A549 (cell line): ENCODE measurements at regions not wholly inside any gene's neighbourhood (a gene's known extent, or its start where the extent isn't known, plus 50 kb on each side); places are given as distances from the start of the nearest gene placed in this dataset.

Source experiments
- ATAC-seq, 2 experiments: fragments of 200-7000 bp in 1 of 2; fragments of >200 bp in 1 of 2; cut with Nextera tagmentation in 1 of 2; cut with Tn5 transposase in 1 of 2; 3 replicates each; pipeline versions ENCODE4 v1.8.0 to v1.9.1; 2018 to 2020; ENCODE audit warnings: mild to moderate bottlenecking in 1 of 2, moderate library complexity in 1 of 2
- CTCF ChIA-PET: fragments of 300-600 bp; sonication (Branson Sonifier 250); formaldehyde crosslinking; extraction: SDS; loops from one replicate; lab custom pipeline; 2021; ENCODE audit warnings: antibody characterized with exemption, inconsistent platforms; lab: Yijun Ruan, JAX
- POLR2A ChIA-PET: fragments of 350-600 bp; formaldehyde crosslinking; extraction: SDS; loops from one replicate; lab custom pipeline; 2021; ENCODE audit warnings: antibody characterized with exemption, inconsistent platforms; lab: Yijun Ruan, JAX
- DNase-seq, 2 experiments: peaks; one replicate each; pipeline versions ENCODE4 v3.0.0 to v3.0.0-alpha.2; 2011 to 2016; ENCODE audit warnings: low read depth in 1 of 2, low spot score in 1 of 2
- FAIRE-seq: peaks from 2 replicates; lab custom pipeline; 2011; peaks lifted over from hg19 to GRCh38; lab: Jason Lieb, UNC
- H3K27ac ChIP-seq, 2 experiments: fragments of >200 bp; sonication (Bioruptor Twin); formaldehyde crosslinking; 3 replicates each; pipeline ENCODE4 v1.5.1; 2016 to 2017
- H3K4me1 ChIP-seq: fragments of >200 bp; sonication (Bioruptor Twin); formaldehyde crosslinking; 3 replicates; pipeline ENCODE4 v1.6.1; 2016
- H3K4me2 ChIP-seq: fragments of >200 bp; sonication (Bioruptor Twin); formaldehyde crosslinking; 3 replicates; pipeline ENCODE4 v1.6.1; 2016
- H3K4me3 ChIP-seq: fragments of >200 bp; sonication (Bioruptor Twin); formaldehyde crosslinking; 3 replicates; pipeline ENCODE4 v1.5.1; 2016
- H3K9me3 ChIP-seq: fragments of >200 bp; sonication (Bioruptor Twin); formaldehyde crosslinking; 3 replicates; pipeline ENCODE4 v1.6.1; 2016
- CBX8 ChIP-seq: fragments of 200-600 bp; sonication (generic); IDR thresholded peaks from 2 replicates; pipeline ENCODE4 v1.6.1; 2016
- CEBPB ChIP-seq, 2 experiments: fragments of >200 bp in 1 of 2; sonication (Bioruptor Twin) in 1 of 2; formaldehyde crosslinking in 1 of 2; IDR thresholded peaks; 2 replicates each; pipeline ENCODE4 v1.6.1; 2012 to 2016
- EHF ChIP-seq: fragments of 250-450 bp; sonication (Bioruptor Pico); IDR thresholded peaks from 2 replicates; pipeline ENCODE4 v1.5.0; 2020; ENCODE audit warnings: mild to moderate bottlenecking
- EHMT2 ChIP-seq: fragments of 200-600 bp; sonication (generic); IDR thresholded peaks from 2 replicates; pipeline ENCODE4 v1.6.1; 2016; ENCODE audit warnings: antibody characterized with exemption, low read depth, mild to moderate bottlenecking, moderate library complexity
- EP300 ChIP-seq, 2 experiments: fragments of >200 bp; sonication (Bioruptor Twin); formaldehyde crosslinking; IDR thresholded peaks; 2 replicates in 1 of 2; 3 replicates in 1 of 2; pipeline ENCODE4 v1.6.1; 2016 to 2017
- FOXS1 ChIP-seq: fragments of 250-450 bp; sonication (Bioruptor Pico); IDR thresholded peaks from 2 replicates; pipeline ENCODE4 v1.5.0; 2020; ENCODE audit warnings: mild to moderate bottlenecking, moderate library complexity
- HEYL ChIP-seq: fragments of 250-450 bp; sonication (Bioruptor Pico); IDR thresholded peaks from 2 replicates; pipeline ENCODE4 v1.8.0; 2021; ENCODE audit warnings: mild to moderate bottlenecking, moderate library complexity
- HOXA7 ChIP-seq: fragments of 250-450 bp; sonication (Bioruptor Pico); IDR thresholded peaks from 2 replicates; pipeline ENCODE4 v1.5.0; 2020; ENCODE audit warnings: mild to moderate bottlenecking, moderate library complexity
- HOXB13 ChIP-seq: fragments of 250-450 bp; sonication (Bioruptor Pico); IDR thresholded peaks from 2 replicates; pipeline ENCODE4 v1.5.0; 2020; ENCODE audit warnings: low read depth, mild to moderate bottlenecking, moderate library complexity
- KDM1A ChIP-seq: fragments of 200-600 bp; sonication (generic); IDR thresholded peaks from 2 replicates; pipeline ENCODE4 v1.6.1; 2016; ENCODE audit warnings: low read depth, mild to moderate bottlenecking
- KDM5A ChIP-seq: fragments of 200-600 bp; sonication (generic); IDR thresholded peaks from 2 replicates; pipeline ENCODE4 v1.6.1; 2016; ENCODE audit warnings: antibody characterized with exemption, mild to moderate bottlenecking
- MAFK ChIP-seq: fragments of 450-650 bp; IDR thresholded peaks from 2 replicates; pipeline ENCODE4 v1.6.1; 2014; ENCODE audit not compliant: partially characterized antibody
- MAZ ChIP-seq: fragments of 150-350 bp; IDR thresholded peaks from 2 replicates; pipeline ENCODE4 v1.6.1; 2014; ENCODE audit warnings: antibody characterized with exemption, low read depth, low read length, borderline replicate concordance
- NFE2L2 ChIP-seq: fragments of 150-350 bp; conservative IDR thresholded peaks from 2 replicates; pipeline ENCODE4 v1.6.1; 2014; ENCODE audit warnings: low read length
- NR3C1 ChIP-seq: fragments of >200 bp; sonication (Bioruptor Twin); formaldehyde crosslinking; IDR thresholded peaks from 3 replicates; pipeline ENCODE4 v1.6.1; 2017
- PBX3 ChIP-seq: IDR thresholded peaks from 2 replicates; pipeline ENCODE4 v1.6.1; 2012
- RNF2 ChIP-seq: fragments of 200-600 bp; sonication (generic); IDR thresholded peaks from 2 replicates; pipeline ENCODE4 v1.6.1; 2016; ENCODE audit warnings: low read depth, mild to moderate bottlenecking, antibody characterized with exemption, moderate library complexity, borderline replicate concordance
- SMC3 ChIP-seq: fragments of >200 bp; sonication (Bioruptor Twin); formaldehyde crosslinking; IDR thresholded peaks from 3 replicates; pipeline ENCODE4 v1.6.1; 2018; ENCODE audit warnings: inconsistent platforms
- SREBF2 ChIP-seq: fragments of 450-650 bp; IDR thresholded peaks from 2 replicates; pipeline ENCODE4 v1.6.1; 2014; ENCODE audit warnings: mild to moderate bottlenecking, moderate library complexity
- ZC3H11A ChIP-seq: fragments of 450-650 bp; IDR thresholded peaks from 2 replicates; pipeline ENCODE4 v1.6.1; 2014; ENCODE audit warnings: antibody characterized with exemption, mild to moderate bottlenecking
- ZSCAN20 ChIP-seq: fragments of 250-450 bp; sonication (Bioruptor Pico); IDR thresholded peaks from 2 replicates; pipeline ENCODE4 v1.8.0; 2022; ENCODE audit warnings: mild to moderate bottlenecking, moderate library complexity
- WGBS: methylation state at CpG from one replicate; pipeline ENCODE4 v1.1.6; 2017; ENCODE audit errors: missing lambda C conversion rate; 5-methylcytosine and 5-hydroxymethylcytosine counted together
- TF ChIP-seq, protein P1 (sequence below): fragments of 200-600 bp; sonication (generic); IDR thresholded peaks from 2 replicates; pipeline ENCODE4 v1.6.1; 2016; ENCODE audit warnings: antibody characterized with exemption, mild to moderate bottlenecking, moderate library complexity
- TF ChIP-seq, protein P2 (sequence below): fragments of >200 bp; sonication (Bioruptor Twin); formaldehyde crosslinking; IDR thresholded peaks from 2 replicates; pipeline ENCODE4 v1.6.1; 2016

- H3K4me2 ChIP-seq: no peak overlapping the region
- DNase-seq (no peak), ATAC-seq (no peak)
- no peaks in the 10 kb centered on the region for H3K9me3 ChIP-seq
- H3K4me1 ChIP-seq: no peaks in the 10 kb centered on the region
- no peak overlapping the region for H3K27ac ChIP-seq
- POLR2A ChIA-PET: no interaction called here
- TF ChIP-seq SMC3: no peak
- no peak for TF ChIP-seq CEBPB (IDR thresholded peaks at IDR 0.05)
- no peak for TF ChIP-seq NFE2L2
- TF ChIP-seq FOXS1 (CRISPR knock-in tag): no peak
- TF ChIP-seq KDM5A: no peak
- no peak for TF ChIP-seq EHMT2
- TF ChIP-seq MAZ: no peak
- TF ChIP-seq RNF2: no peak
- no peak for TF ChIP-seq HOXA7 (CRISPR knock-in tag)
- no peak for TF ChIP-seq HOXB13 (CRISPR knock-in tag)
- TF ChIP-seq EHF: no peak
- no peak for TF ChIP-seq SREBF2
- TF ChIP-seq, all 56 proteins: peak for 0
- 5% methylated on average over 1 of the region's 1 CpG for WGBS
- H3K4me3 ChIP-seq: no peak overlapping the region
- CTCF ChIA-PET: no interaction called here
- FAIRE-seq: no peak
Observed at GRCh38 chr2:56613254-56613653, 429.5 kb downstream of the CCDC85A start.

- 47% methylated on average over 1 of the region's 1 CpG for WGBS
- Histone ChIP-seq H3K4me1 (no peaks in the 10 kb centered on the region), H3K27ac (no peak overlapping the region), H3K9me3 (no peaks in the 10 kb centered on the region), H3K4me3 (no peak overlapping the region), H3K4me2 (no peak overlapping the region)
- no peak for TF ChIP-seq HEYL (CRISPR knock-in tag)
- no peak for TF ChIP-seq PBX3
- CTCF ChIA-PET: no interaction called here
- ATAC-seq: no peak
- no peak for DNase-seq
- POLR2A ChIA-PET: no interaction called here
- no peak for FAIRE-seq
Observed at GRCh38 chr2:56613920-56614319, 430.1 kb downstream of the CCDC85A start.

DNA sequence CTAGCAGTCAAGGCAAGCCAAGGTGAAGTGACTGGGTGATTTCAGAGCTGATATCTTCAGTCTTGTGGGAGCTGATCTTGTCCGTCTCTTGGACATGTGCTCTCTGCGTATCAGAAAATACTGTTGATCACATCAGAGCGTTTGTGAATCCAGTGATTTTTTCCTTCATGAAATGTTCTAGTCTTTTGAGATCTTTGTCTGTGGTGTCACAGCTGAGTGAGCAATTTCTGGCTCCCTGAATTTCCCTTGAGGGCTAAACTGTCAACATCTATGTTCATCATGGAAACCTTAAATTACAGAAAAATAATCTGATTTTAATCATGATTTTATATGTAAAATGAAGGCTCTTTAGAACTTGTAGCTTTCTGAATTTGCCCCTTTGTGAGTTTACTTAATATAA is 432.0 kb downstream of the CCDC85A start:
- ChIA-PET CTCF (no interaction called here), POLR2A (no interaction called here)
- WGBS: 38% methylated on average over 3 of the region's 3 CpGs

More for the DNA sequence above, 432.0 kb downstream of the CCDC85A start:
- no peak overlapping the region for H3K4me2 ChIP-seq
- DNase-seq (no peak), FAIRE-seq (no peak), ATAC-seq (no peak)
- H3K4me3 ChIP-seq: no peak overlapping the region
- TF ChIP-seq, protein P1, sequence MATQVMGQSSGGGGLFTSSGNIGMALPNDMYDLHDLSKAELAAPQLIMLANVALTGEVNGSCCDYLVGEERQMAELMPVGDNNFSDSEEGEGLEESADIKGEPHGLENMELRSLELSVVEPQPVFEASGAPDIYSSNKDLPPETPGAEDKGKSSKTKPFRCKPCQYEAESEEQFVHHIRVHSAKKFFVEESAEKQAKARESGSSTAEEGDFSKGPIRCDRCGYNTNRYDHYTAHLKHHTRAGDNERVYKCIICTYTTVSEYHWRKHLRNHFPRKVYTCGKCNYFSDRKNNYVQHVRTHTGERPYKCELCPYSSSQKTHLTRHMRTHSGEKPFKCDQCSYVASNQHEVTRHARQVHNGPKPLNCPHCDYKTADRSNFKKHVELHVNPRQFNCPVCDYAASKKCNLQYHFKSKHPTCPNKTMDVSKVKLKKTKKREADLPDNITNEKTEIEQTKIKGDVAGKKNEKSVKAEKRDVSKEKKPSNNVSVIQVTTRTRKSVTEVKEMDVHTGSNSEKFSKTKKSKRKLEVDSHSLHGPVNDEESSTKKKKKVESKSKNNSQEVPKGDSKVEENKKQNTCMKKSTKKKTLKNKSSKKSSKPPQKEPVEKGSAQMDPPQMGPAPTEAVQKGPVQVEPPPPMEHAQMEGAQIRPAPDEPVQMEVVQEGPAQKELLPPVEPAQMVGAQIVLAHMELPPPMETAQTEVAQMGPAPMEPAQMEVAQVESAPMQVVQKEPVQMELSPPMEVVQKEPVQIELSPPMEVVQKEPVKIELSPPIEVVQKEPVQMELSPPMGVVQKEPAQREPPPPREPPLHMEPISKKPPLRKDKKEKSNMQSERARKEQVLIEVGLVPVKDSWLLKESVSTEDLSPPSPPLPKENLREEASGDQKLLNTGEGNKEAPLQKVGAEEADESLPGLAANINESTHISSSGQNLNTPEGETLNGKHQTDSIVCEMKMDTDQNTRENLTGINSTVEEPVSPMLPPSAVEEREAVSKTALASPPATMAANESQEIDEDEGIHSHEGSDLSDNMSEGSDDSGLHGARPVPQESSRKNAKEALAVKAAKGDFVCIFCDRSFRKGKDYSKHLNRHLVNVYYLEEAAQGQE: no peak
- TF ChIP-seq NR3C1 (no peak), KDM1A (no peak), EP300 (IDR thresholded peaks at IDR 0.05) (no peak), CBX8 (no peak), KDM5A (no peak), ZSCAN20 (CRISPR knock-in tag) (no peak), ZC3H11A (no peak), MAFK (no peak)
- TF ChIP-seq, protein P2, sequence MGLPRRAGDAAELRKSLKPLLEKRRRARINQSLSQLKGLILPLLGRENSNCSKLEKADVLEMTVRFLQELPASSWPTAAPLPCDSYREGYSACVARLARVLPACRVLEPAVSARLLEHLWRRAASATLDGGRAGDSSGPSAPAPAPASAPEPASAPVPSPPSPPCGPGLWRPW: no peak
- H3K4me1 ChIP-seq: no peaks in the 10 kb centered on the region
- no peaks in the 10 kb centered on the region for H3K9me3 ChIP-seq
- H3K27ac ChIP-seq: no peak overlapping the region
